Sigmoid colon (tissue), 4 donors: ENCODE measurements at regions not wholly inside any gene's neighbourhood (a gene's known extent, or its start where the extent isn't known, plus 50 kb on each side); places are given as distances from the start of the nearest gene placed in this dataset.

ENCODE experiments used
- EP300 ChIP-seq, 4 donors: sonication (generic); formaldehyde crosslinking; IDR thresholded peaks; one replicate each; pipeline ENCODE4 v1.6.1; 2017; ENCODE audit warnings: antibody characterized with exemption in 4 of 4
- POLR2A ChIP-seq, 2 donors: fragments of 450-650 bp; IDR thresholded peaks; one replicate each; pipeline ENCODE4 v1.6.1; 2016; ENCODE audit warnings: antibody characterized with exemption in 2 of 2, mild to moderate bottlenecking in 2 of 2, moderate library complexity in 2 of 2
- POLR2AphosphoS5 ChIP-seq, 4 donors: sonication (generic); formaldehyde crosslinking; IDR thresholded peaks; one replicate each; pipeline ENCODE4 v1.6.1; 2017; ENCODE audit warnings: antibody characterized with exemption in 4 of 4
- TF ChIP-seq, protein P1 (sequence below), 4 experiments: fragments of 450-650 bp in 3 of 4; fragments of 200-600 bp in 1 of 4; IDR thresholded peaks; one replicate each; pipeline ENCODE4 v1.5.1; 2016 to 2019; ENCODE audit warnings: antibody characterized with exemption in 4 of 4, mild to moderate bottlenecking in 3 of 4, moderate library complexity in 2 of 4

DNA sequence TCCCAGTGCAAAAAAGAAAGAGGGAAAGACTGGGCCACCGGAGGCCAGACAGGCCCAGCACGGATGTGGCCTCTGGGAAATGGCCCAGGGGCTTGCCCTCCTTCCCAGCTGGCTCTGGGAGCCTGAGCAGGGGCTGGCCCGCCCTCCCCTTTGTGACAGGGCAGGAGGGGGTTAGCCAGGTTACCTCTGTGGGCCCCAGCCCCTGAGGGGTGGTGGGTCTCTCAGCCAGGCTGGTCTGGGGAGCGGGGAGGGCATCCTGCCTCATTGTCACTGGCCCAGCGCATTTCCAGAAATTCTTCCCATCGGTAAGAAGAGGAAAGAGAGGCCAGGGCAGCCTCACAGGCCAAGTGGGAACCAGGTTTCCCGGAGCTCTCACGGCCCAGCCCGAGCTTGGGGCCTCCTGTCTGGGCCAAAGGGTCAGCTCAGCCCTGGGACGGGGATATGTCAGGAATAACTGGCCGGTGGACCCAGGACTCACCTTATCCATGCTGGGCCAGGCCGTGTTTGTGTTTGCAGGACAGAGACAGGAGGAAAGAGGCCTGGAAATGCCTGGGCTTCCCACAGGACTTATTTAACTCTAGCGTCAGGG is 182.2 kb downstream of the ZFP36L2 start:
- TF ChIP-seq, protein P1, sequence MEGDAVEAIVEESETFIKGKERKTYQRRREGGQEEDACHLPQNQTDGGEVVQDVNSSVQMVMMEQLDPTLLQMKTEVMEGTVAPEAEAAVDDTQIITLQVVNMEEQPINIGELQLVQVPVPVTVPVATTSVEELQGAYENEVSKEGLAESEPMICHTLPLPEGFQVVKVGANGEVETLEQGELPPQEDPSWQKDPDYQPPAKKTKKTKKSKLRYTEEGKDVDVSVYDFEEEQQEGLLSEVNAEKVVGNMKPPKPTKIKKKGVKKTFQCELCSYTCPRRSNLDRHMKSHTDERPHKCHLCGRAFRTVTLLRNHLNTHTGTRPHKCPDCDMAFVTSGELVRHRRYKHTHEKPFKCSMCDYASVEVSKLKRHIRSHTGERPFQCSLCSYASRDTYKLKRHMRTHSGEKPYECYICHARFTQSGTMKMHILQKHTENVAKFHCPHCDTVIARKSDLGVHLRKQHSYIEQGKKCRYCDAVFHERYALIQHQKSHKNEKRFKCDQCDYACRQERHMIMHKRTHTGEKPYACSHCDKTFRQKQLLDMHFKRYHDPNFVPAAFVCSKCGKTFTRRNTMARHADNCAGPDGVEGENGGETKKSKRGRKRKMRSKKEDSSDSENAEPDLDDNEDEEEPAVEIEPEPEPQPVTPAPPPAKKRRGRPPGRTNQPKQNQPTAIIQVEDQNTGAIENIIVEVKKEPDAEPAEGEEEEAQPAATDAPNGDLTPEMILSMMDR (IDR thresholded peaks at IDR 0.05), result no peak
- TF ChIP-seq POLR2A (IDR thresholded peaks at IDR 0.05), result no peak
- no peak for TF ChIP-seq EP300 (IDR thresholded peaks at IDR 0.05)
- TF ChIP-seq POLR2AphosphoS5 (IDR thresholded peaks at IDR 0.05), result no peak
